Fibroblast of skin of back (primary cell): ENCODE measurements at regions not wholly inside any gene's neighbourhood (a gene's known extent, or its start where the extent isn't known, plus 50 kb on each side); places are given as distances from the start of the nearest gene placed in this dataset.

Source experiments
- DNase-seq: peaks from one replicate; pipeline ENCODE4 v3.0.0-alpha.2; 2013

DNA sequence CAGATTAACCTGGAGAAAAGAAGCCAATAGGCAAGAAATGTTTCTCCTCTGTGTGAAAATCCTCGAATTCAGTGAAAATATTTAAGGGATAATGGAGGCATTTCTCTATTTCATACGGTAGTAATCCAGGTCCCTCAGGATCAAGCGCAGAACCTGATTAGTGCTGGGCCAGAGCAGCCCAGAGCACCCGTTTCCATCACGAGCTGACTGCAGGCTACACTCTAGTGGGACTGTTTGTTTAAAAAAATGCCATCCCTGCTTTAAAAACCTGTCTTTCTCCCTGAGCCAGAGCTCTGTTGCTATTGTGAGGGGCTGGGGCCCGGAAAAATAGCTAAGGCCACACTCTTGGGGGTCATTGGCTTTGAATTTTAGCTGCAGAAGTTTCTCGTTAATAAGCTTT, 223.2 kb upstream of the E2F8 start:
- no peak for DNase-seq

DNA sequence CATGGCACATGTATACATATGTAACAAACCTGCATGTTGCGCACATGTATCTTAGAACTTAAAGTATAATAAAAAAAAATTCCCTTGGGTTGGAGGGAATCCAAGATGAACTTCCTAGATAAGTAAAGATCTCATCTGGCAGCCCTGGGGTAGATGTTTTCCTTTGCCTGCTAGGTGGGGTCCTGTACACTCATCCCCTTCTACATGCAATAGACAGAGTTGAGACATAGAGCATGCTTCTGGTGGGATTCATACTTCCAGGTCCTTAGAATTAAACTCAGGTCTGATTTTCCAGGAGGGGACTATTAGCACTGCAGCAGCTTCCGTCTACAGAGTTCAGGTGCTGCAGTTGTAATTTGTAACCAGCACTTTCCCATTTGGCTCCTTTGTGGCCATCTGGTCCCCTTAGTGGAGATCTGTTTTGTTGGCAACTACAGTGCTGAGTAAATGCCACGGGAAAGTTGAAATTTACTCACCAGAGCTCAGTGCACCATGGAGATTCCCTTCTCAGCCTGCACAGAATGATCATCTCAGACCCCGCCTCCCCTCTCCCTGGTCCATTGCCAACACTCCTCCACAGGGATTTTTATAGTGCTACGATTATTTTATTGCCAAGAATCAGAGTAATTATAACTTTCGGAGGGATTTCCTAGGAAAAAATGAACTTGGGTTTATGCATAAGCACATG, 220.1 kb upstream of the E2F8 start:
- DNase-seq = peak; percentile 7

DNA sequence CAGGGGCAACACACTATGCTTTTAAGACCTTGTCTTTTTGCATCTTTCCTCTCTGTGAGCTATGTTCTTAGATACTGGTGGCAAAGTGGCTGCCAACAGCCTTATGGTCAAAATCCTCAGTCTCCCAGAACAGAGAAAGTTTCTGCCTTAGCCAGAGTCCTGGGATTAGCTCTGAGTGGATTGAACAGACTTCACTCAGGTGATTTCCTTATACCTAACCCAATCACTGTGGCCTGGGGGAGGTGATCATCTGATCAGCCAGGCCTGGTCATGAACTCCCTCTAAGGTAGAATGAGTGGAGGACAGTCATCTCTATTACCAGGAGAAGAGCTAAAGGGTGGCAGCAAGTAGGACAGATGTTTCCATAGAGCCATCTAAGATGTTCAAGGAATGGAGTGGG, 218.5 kb upstream of the E2F8 start:
- no peak for DNase-seq

DNA sequence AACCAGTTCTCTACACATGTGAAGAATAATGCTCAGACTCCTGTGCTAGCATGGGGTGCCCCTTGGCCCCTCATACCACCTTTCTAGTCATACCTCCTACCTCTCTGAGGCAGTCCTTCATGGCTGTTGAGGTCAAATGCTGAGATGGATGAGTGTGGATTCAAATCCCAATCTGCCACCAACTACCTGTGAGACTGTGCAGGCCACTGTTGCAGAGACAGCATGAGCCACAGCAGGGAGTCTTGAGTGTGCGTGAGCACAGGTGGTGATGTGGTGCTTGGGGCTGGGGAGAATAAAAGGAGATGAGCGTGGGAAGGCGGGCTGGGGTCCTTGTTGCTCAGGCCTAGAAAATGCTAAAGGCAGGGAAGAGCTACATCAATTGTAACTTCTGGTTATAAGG, 218.0 kb upstream of the E2F8 start:
- DNase-seq = no peak

DNA sequence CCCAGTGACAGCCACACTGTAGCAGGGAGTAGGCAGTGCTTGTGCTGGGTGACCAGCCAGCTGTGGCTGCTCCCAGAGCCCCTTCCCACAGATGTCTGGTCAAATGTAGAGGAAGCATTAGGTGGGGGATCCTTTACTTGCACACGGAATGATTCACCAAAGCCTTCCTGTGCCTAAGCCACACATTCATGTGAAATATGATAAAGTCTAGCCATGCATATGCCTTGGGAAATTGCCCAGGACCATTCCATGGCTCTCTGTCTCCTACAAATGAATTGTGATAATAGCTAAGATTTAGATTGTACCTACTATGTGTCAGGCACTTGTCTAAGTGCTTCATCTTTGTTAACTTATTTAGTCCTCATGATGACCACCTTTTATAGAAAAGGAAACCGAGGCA, 217.5 kb upstream of the E2F8 start:
- DNase-seq = no peak

DNA sequence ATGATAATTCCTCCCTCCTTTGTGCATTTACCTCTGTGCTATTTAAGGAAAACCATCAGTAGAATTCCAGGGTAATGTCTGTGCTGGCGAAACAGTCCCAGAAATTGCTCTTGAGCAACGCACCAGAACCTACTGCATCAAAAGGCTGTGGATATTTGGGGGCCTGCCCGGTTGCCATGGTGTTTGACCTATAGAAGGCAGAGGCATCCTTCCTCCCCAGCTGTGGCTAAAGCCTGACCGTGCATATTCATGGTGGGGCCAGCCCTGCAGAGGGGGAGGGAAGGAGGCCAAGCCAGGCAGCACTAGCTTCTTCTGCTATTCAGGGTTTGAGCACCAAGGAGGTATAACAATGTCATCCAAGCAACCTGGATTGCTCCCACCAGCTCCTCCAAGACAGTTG, 215.0 kb upstream of the E2F8 start:
- DNase-seq = no peak

DNA sequence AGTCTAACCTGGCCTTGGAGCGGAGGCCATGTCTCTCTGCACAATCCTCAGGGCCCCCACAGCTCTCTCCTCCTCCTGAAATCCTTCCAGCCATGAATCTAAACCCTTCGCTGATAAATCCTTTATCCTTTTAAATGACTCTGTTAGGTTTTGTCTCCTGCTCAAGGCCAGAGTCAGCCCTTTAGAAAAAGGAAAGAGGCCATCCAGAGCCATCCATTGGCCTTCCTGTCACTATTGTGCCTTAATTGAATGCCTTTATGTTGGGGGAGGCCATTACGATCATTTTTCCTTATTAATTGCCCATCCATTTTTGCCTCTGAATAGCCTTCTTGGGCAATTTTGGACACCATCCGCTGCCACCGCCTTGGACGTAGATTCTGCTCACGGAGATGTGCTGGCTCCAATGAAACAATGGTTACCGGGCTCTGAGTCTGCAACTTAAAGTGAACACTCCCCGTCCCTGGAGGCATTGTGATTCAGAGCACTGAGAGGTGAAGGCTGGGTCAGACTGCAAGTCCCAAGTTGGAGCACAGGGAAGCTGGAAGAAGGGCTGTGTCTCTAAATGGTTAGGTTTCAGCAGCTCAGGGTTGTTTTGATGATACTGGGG, 213.0 kb upstream of the E2F8 start:
- peak; percentile 79 for DNase-seq

DNA sequence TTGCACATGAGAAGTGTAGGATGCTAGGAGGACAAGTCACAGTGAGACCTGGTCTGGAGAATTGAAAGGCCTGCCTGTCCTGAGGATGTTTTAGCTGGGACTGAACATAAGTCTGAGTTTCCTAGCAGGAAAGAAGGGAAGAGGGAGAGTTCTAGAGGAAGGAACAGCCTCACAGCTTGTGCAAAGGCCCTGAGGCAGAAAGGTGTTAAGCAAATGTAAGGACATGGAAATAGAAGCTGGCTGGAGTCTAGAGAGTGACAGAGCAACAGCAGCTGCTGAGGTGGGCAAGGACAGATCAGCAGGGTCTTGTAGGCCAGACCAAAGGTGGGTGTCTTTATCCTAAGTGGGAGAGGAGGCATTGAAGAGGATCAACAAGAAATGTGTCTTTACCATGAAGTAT, 210.9 kb upstream of the E2F8 start:
- no peak for DNase-seq

DNA sequence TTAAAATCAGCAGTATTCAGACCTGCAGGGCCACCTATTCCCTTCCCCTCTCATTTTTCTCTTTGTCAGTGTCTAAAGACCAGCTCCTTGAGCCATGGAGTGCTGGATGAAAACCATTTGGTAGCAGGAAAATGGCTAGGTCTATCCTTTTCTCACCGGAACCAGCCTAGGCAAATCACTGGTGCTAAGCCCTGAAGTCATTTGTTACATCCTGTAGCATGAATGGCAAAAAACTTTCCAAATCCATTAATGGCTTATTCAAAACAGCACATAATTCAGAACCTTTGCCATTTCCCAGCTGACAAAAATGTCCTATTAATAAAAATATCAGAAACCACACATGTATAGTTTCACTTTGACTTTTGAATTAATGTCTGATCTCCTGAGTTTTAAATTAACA, 209.5 kb upstream of the E2F8 start:
- DNase-seq = no peak

DNA sequence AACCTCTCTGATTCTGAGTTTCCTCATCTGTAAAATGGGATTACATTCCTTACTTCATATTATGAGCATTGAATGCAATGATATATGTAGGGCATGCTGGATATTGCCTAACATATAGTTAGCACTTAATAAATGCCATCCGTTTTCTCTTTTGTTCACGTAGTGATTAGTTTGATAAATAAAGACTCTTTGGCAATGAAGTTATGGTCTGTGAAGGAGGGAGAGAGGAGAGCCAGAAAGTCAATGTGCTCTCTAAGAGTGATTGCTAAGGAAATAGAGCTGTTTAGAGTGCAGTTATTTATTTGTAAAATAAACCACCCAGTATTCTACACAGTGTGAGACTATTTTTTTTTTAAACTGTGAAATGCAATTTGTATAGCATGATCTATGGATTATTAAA, 207.9 kb upstream of the E2F8 start:
- no peak for DNase-seq

DNA sequence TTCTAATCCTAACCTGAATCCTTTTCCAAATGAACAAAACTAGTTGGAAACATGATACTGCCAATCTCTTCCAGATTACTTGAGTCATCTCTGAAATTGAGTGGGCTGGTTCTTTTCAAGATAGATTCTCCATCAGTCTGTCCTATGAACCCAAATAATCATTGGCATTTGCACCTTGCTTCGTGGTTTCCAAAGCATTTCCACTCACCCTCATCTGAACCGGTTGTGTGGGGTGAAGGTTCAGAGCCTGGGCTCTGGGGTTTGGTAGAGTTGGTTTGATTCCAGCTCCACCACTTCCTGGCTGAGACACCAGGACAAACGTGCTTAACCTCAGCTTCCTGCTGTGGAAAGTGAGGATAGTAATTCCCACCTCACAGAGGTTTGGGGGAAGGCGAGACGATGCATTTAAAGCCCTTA, 206.4 kb upstream of the E2F8 start:
- peak; percentile 23 for DNase-seq

DNA sequence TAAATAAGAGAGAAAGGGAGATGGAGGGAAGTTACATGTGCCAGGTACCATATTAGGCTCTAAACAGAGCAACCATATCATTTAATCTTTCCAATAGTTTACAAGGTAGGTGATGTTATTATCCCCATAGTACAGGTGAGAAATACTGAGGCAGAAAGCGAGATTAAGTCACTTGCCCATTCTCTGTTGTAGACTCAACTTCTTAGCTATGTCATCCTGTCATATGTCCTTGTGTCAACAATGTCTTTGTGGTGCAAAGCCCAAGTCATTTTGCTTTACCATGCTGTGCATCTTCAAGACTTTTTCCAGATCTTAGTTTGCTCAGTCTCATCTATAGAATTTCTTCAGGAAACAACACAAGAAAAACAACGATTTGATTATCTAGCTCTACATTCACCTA, 205.0 kb upstream of the E2F8 start:
- DNase-seq = no peak

DNA sequence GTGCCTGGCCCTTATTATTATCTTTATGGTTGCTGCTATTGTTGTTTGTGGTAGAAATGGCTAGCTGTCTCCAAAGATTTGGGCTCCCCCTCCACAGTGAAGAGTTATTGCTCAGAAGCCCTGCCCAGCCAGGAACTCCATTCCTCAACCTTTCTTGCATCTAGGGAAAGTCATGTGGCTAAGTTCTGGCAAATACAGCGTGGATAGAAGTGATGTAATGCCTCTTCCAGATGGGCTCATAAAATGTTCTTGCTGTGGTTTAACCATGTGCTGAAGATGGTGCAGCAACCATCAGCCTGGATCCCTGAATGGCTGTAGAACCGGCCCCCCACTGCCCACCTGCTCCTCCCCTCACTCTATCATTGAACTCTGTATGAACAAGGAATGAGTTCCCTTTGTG, 203.5 kb upstream of the E2F8 start:
- no peak for DNase-seq

DNA sequence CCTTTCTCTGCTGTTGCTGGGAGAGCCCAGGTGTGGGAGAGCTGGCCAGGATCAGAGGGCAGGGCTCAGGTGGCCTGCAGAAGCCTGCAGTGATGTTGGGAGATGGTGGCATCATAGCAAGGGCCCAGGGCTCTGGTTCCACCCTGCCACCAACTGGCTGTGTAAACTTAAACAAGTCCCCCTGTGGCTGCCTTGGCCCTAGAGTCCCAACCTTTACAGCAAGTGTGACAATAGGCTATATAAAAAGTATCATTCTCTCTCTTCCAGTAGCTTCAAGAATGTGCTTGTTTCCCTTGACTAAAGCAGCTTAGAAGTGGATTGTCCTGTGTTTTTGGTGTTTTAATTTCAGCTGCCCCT, 201.8 kb upstream of the E2F8 start:
- no peak for DNase-seq

DNA sequence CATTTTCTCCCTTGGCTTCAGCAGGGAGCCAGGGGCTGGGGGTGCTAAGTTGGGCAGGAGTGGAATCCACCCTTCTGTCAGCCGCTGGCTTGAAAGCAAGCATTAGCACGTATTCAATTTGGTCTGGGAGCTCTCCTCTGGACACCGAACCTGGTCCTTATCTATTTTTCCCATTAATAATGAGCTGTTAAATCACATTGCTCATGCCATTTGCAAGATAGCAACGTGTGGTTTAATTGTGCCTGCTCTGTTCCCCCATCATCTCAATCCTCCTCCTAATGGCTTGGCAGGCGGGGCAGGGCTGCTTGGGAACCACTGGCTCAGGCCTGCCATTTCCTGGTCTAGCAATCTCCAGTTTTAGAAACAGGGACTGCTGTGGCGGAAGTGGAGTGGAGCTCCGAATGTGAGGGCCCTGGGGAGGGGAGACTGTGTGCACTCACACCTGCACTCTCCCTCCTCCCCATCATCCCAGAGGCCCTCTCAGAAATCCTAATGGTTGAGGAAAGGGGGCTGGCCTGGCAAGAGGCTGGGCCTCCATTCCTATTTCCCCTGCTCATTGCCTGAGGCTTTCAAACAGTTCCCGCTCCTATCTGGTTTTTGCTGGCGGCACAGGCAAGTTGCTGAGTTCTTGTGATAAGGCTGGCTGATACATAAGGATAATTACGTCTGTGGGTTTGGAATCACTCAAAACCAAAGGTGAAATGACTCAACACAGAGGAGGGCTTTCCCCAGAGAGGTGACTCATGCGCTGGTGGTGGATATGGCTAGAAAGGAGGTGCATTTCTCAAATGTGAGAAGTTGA, 201.2 kb upstream of the E2F8 start:
- DNase-seq = peak; percentile 90

DNA sequence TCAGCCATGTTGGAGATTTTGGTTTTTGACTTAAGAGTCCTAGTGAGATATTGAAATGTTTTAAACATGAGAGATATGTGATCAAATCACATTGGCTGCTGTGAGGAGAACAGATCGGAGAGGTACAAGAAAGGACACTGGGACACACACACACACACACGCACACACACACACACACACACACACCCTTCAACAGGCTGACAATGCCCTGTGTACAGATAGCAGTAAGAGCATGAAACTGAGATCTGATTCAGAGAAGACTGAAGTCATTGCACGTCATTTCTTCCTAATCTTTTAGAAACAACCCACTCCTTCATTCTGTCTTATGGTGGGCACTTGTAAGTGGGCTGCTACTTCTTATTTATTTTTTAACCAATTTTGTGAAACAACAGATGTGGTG, 200.5 kb upstream of the E2F8 start:
- DNase-seq = no peak

DNA sequence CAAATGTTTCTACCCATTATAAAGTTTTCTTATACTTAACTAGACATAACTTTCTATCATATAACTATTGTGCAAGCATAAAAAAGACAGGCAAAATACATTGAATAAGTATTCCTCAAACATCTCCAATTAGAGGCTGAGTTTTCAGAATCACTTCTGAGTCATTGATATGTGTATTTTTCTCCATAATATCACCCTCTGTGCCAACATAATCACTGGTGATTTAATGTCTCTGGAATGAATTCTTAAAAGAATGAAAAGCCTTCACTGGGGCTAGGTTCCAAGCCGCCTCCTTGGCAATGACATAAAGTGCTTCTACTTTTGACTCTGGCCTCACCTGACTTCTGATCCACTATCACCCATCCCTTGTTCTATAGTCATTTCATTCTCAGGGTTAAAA, 197.0 kb upstream of the E2F8 start:
- DNase-seq = peak; percentile 88

DNA sequence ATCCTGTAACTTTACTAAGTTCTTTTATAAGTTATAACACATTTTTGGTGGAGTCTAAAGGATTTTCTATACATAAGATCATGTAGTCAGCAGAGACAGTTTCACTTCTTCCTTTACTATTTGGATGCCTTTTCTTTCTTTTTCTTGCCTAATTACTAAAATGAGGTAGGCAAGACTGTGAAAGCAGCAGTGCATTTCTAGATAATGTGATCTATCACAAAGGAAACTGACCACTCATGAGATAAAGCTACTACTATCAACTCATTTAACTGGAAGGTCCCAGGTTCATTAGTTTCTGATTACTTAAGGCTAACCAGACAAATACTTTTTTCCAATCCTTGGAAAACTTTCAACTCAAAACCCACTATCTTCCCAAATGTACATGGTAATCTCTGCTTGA, 196.2 kb upstream of the E2F8 start:
- no peak for DNase-seq

DNA sequence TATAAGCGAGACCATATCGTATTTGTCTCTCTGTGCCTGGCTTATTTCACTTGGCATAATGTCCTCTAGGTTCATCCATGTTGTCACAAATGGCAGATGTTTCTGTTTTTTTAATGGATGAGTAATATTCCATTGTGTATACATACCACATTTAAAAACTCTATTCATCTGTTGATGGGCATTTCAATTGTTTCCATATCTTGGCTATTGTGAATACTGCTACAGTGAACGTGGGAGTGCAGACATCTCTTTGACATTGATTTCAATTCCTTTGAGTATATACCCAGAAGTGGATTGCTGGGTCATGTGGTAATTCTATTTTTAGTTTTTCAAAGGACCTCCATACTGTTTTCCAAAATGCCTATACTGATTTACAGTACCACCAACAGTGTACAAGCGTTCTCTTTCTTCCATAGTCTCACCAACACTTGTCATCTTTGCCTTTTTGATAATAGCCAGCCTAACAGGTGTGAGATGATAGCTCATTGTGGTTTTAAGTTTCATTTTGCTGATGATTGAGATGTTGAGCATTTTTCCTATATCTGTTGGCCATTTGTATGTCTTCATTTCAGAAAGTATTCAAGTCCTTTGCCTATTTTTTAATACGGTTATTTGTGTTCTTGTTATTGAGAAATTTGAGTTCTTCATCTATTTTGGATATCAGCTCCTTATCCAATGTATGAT, 194.7 kb upstream of the E2F8 start:
- DNase-seq = no peak

DNA sequence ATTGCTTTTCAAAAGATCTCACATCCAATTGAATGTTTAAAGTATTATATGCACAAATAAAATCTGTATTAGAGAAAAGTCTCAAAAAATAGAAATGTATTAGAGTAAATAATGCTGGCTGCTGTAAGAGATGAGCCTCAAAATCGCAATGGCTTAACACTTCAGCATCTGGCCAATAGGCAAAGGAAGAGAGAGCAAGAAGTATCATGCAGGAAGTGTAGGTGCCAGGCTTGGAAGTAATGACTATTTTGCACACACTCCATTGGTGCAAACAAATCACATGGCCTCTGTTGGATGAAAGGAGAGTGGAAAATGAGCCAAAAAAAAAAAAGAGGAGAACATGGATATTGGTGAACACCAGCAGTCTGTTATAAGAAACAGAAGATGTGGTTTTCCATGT, 193.0 kb upstream of the E2F8 start:
- DNase-seq = no peak

DNA sequence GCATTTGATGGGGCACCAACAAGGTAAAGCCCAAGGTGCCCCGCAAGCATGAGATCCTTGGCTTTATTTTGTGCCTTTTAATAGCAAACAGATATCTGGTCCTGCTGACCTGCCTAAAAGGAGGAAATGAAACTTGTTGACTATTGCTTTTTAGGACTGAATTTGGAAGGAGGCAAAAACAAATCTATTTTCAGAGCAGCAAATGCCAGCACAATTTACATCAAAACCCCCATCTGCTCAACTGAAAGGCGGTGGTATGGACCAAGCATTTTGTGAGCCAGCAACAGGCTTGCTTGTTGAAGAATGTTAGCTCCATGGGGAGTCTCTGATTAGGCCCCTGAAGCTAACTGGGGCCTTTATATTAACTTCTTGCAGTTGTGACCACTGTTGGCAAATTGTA, 192.6 kb upstream of the E2F8 start:
- DNase-seq = no peak

DNA sequence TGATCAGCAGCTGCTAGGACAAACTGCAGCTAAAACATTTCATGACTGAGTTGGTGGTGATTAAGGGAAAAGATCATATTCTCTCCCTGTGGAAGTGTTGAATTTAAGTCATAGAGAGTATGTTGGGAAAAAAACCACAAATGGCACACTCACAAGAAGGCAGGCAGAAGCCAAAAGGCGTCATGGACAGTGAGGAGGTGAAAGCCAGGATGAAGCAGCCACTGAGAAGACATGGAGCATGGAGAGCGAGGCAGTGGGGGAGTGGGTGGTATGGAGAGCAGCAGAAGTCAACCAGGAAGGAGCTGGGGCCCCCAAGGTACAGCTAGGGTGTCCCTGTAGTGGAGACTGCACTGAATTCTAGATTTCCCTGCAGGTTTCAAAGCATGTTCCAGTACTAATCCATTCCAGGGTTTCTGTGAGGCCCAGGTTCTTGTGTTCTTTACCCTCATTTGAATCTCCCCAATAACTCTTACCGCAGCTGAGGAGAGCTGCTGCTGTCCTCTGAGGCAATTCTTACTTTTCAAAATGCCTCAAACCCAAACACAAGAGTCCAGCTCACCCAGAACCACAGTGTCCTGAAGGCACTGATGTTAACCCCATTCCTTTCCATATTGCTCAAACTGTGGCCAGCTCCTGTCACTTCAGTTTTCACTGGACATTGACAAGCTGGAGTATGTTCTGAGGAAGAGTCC, 191.8 kb upstream of the E2F8 start:
- DNase-seq = peak; percentile 76
